GM21576 (cell line): ENCODE measurements at regions not wholly inside any gene's neighbourhood (a gene's known extent, or its start where the extent isn't known, plus 50 kb on each side); places are given as distances from the start of the nearest gene placed in this dataset.
"Not testable (repeated sequence)": the region's sequence is repeated elsewhere in the genome, so short reads cannot be mapped to it uniquely, and the experiment has no call there.

Experiments used
- ATAC-seq: cut with Tn5 transposase; IDR thresholded peaks from one replicate; pipeline ENCODE4 v1.9.1; 2021; ENCODE audit warnings: mild to moderate bottlenecking, moderate library complexity; ENCODE audit not compliant: unreplicated experiment

- ATAC-seq = no peak
Observed at GRCh38 chr12:88860851-88861250, 280.6 kb upstream of the KITLG start.

GRCh38 chr12:88856201-88856600, 275.9 kb upstream of the KITLG start:
- ATAC-seq = no peak

GRCh38 chr12:88855301-88855700, 275.0 kb upstream of the KITLG start:
- ATAC-seq = no peak

GRCh38 chr12:88854260-88854659, 274.0 kb upstream of the KITLG start:
- ATAC-seq = no peak

GRCh38 chr12:88847246-88847645, 267.0 kb upstream of the KITLG start:
- ATAC-seq = not testable (repeated sequence)

GRCh38 chr12:88844426-88844825, 264.2 kb upstream of the KITLG start:
- ATAC-seq = no peak

GRCh38 chr12:88842314-88842713, 262.0 kb upstream of the KITLG start:
- ATAC-seq = no peak

- no peak for ATAC-seq
Observed at GRCh38 chr12:88839486-88839885, 259.2 kb upstream of the KITLG start.

- ATAC-seq = no peak
Observed at GRCh38 chr12:88836156-88836555, 255.9 kb upstream of the KITLG start.

- no peak for ATAC-seq
Observed at GRCh38 chr12:88834226-88834625, 254.0 kb upstream of the KITLG start.

- no peak for ATAC-seq
Observed at GRCh38 chr12:88833641-88834116, 253.4 kb upstream of the KITLG start.

GRCh38 chr12:88828537-88828936, 248.3 kb upstream of the KITLG start:
- not testable (repeated sequence) for ATAC-seq

GRCh38 chr12:88820012-88820411, 239.7 kb upstream of the KITLG start:
- ATAC-seq = no peak

- no peak for ATAC-seq
Observed at GRCh38 chr12:88816201-88816600, 235.9 kb upstream of the KITLG start.

GRCh38 chr12:88814779-88815178, 234.5 kb upstream of the KITLG start:
- no peak for ATAC-seq

- ATAC-seq = no peak
Observed at GRCh38 chr12:88812610-88813009, 232.3 kb upstream of the KITLG start.

- ATAC-seq = no peak
Observed at GRCh38 chr12:88810806-88811205, 230.5 kb upstream of the KITLG start.

- ATAC-seq = not testable (repeated sequence)
Observed at GRCh38 chr12:88809841-88810240, 229.6 kb upstream of the KITLG start.

GRCh38 chr12:88805692-88806091, 225.4 kb upstream of the KITLG start:
- ATAC-seq = no peak

- ATAC-seq = no peak
Observed at GRCh38 chr12:88805286-88805685, 225.0 kb upstream of the KITLG start.

- ATAC-seq = no peak
Observed at GRCh38 chr12:88802096-88802706, 221.9 kb upstream of the KITLG start.

GRCh38 chr12:88801227-88802095, 221.2 kb upstream of the KITLG start:
- no peak for ATAC-seq
